B cell (primary cell): ENCODE measurements at regions not wholly inside any gene's neighbourhood (a gene's known extent, or its start where the extent isn't known, plus 50 kb on each side); places are given as distances from the start of the nearest gene placed in this dataset.

Experiments
- ATAC-seq: fragments of 200-7000 bp; cut with Tn5 transposase; one replicate; pipeline ENCODE4 v1.10.0; 2021; ENCODE audit warnings: low read depth, mild to moderate bottlenecking, moderate number of reproducible peaks, moderate library complexity
- CTCF ChIA-PET: fragments of 350-600 bp; sonication (Branson Sonifier 250); formaldehyde crosslinking; loops from one replicate; lab custom pipeline; 2021; ENCODE audit warnings: antibody characterized with exemption, inconsistent platforms; lab: Charles Lee
- POLR2A ChIA-PET: fragments of 350-600 bp; sonication (Branson Sonifier 250); formaldehyde crosslinking; loops from one replicate; lab custom pipeline; 2021; ENCODE audit warnings: antibody characterized with exemption; lab: Charles Lee
- DNase-seq: peaks from one replicate; pipeline ENCODE4 v3.0.0; 2013
- H2AFZ ChIP-seq: 2 replicates; pipeline ENCODE4 v1.6.1; 2012; ENCODE audit warnings: mild to moderate bottlenecking, low read depth, low read length; ENCODE audit not compliant: insufficient read depth, poor library complexity, severe bottlenecking
- H3K27ac ChIP-seq, 2 donors: 1 replicate in 1 of 2; 2 replicates in 1 of 2; pipeline ENCODE4 v1.5.1; 2012 to 2013; ENCODE audit warnings: low read length in 2 of 2, mild to moderate bottlenecking in 2 of 2, moderate library complexity in 1 of 2
- H3K27me3 ChIP-seq, 4 experiments: fragments of 200-600 bp in 1 of 4; sonication (generic) in 1 of 4; replicated peaks in 1 of 4; 1 replicate in 2 of 4; 2 replicates in 2 of 4; pipeline versions ENCODE4 v1.6.1 to v1.7.0; 2013 to 2016; ENCODE audit warnings: low read length in 3 of 4, mild to moderate bottlenecking in 2 of 4, mixed read lengths in 1 of 4, moderate library complexity in 1 of 4; ENCODE audit not compliant: insufficient read depth in 4 of 4, control insufficient read depth in 3 of 4; ENCODE audit errors: control extremely low read depth in 1 of 4
- H3K36me3 ChIP-seq, 2 experiments: replicated peaks in 1 of 2; 1 replicate in 1 of 2; 2 replicates in 1 of 2; pipeline versions ENCODE4 v1.6.1 to v1.7.1; 2013; ENCODE audit warnings: low read length in 1 of 2; ENCODE audit not compliant: insufficient read depth in 2 of 2, control insufficient read depth in 1 of 2; ENCODE audit errors: control extremely low read depth in 1 of 2, extremely low read depth in 1 of 2
- H3K4me1 ChIP-seq, 2 donors: fragments of 200-600 bp in 1 of 2; sonication (generic) in 1 of 2; 1 replicate in 1 of 2; 2 replicates in 1 of 2; pipeline versions ENCODE4 v1.5.1 to v1.6.1; 2013 to 2017; ENCODE audit warnings: low read length in 2 of 2; ENCODE audit not compliant: control insufficient read depth in 2 of 2, insufficient read depth in 2 of 2
- H3K4me2 ChIP-seq: replicated peaks from 2 replicates; pipeline ENCODE3; 2012; ENCODE audit warnings: mild to moderate bottlenecking, low read depth, low read length; ENCODE audit not compliant: poor library complexity, severe bottlenecking
- H3K4me3 ChIP-seq, 5 experiments: fragments of 200-600 bp in 1 of 5; sonication (generic) in 1 of 5; 1 replicate in 3 of 5; 2 replicates in 2 of 5; pipeline versions ENCODE4 v1.5.1 to v1.7.0; 2011 to 2016; ENCODE audit warnings: low read length in 4 of 5, mild to moderate bottlenecking in 4 of 5, low read depth in 2 of 5, control low read depth in 1 of 5, moderate library complexity in 1 of 5; ENCODE audit not compliant: insufficient read depth in 1 of 5; ENCODE audit errors: control extremely low read depth in 1 of 5, extremely low read depth in 1 of 5
- H3K79me2 ChIP-seq: fragments of 200-600 bp; sonication (generic); one replicate; pipeline ENCODE4 v1.6.0; 2016; ENCODE audit warnings: low read length; ENCODE audit not compliant: control insufficient read depth, insufficient read depth
- H3K9ac ChIP-seq: fragments of 200-600 bp; sonication (generic); 2 replicates; pipeline ENCODE4 v1.6.1; 2017; ENCODE audit warnings: mild to moderate bottlenecking, low read length, moderate library complexity
- H3K9me3 ChIP-seq, 3 donors: one replicate each; pipeline versions ENCODE4 v1.6.1 to v1.7.1; 2013; ENCODE audit warnings: low read length in 2 of 3; ENCODE audit not compliant: control insufficient read depth in 2 of 3, insufficient read depth in 1 of 3; ENCODE audit errors: control extremely low read depth in 1 of 3
- H4K20me1 ChIP-seq: 2 replicates; pipeline ENCODE4 v1.6.0; 2012; ENCODE audit warnings: mild to moderate bottlenecking, low read length; ENCODE audit not compliant: insufficient read depth, control insufficient read depth, poor library complexity, severe bottlenecking
- H3K27ac Mint-ChIP-seq: one replicate; pipeline ENCODE4 v1.8.0; 2021; ENCODE audit warnings: mixed read lengths
- H3K27me3 Mint-ChIP-seq: one replicate; pipeline ENCODE4 v1.8.0; 2021; ENCODE audit warnings: mixed read lengths
- H3K4me1 Mint-ChIP-seq: one replicate; pipeline ENCODE4 v1.8.0; 2021; ENCODE audit warnings: mixed read lengths
- H3K4me3 Mint-ChIP-seq: one replicate; pipeline ENCODE4 v1.8.0; 2021; ENCODE audit warnings: mixed read lengths
- H3K9me3 Mint-ChIP-seq: one replicate; pipeline ENCODE4 v1.8.0; 2022; ENCODE audit warnings: mixed read lengths; ENCODE audit not compliant: insufficient read depth
- EZH2 ChIP-seq: IDR thresholded peaks from 2 replicates; pipeline ENCODE4 v1.6.1; 2012; ENCODE audit warnings: borderline replicate concordance, low read depth, mild to moderate bottlenecking, moderate library complexity, low read length; ENCODE audit not compliant: insufficient read depth, poor library complexity, severe bottlenecking
- WGBS: methylation state at CpG from one replicate; pipeline ENCODE4 v1.1.5; 2013; ENCODE audit warnings: missing lambda C conversion rate; ENCODE audit not compliant: insufficient coverage; 5-methylcytosine and 5-hydroxymethylcytosine counted together
- intact Hi-C: fragments of 100-400 bp; cut with micrococcal nuclease; formaldehyde crosslinking; loops from one replicate; pipeline ENCODE4 v1.10.0; 2022
- TF ChIP-seq, protein P1 (sequence below): fragments of 200-600 bp; IDR thresholded peaks from one replicate; pipeline ENCODE4 v1.8.0; 2022; ENCODE audit warnings: antibody characterized with exemption, mild to moderate bottlenecking

DNA sequence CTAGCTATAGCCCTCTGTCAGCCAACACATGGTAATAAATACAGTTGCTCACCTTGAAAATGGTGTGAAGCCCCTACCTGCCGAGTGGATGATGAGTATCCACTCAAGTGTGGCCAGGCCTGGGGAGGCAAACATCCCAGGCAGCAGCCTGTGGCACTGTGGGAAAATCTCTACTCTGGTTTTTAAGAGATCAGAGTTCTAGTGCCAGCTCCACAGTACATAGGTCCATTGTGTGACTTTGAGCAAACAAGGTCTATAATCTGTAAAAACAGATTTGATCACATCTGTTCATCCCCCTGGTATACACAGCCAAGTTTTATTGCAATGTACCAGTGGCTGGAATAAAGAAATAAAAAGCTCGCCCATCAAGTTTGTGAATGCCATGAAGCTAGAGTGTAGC is 82.7 kb upstream of the ARMC2 start:
- H4K20me1 ChIP-seq, result no peaks in the 10 kb centered on the region
- no peaks in the 10 kb centered on the region for H3K79me2 ChIP-seq
- DNase-seq (no peak), ATAC-seq (no peak)
- TF ChIP-seq EZH2, result no peak
- TF ChIP-seq, protein P1, sequence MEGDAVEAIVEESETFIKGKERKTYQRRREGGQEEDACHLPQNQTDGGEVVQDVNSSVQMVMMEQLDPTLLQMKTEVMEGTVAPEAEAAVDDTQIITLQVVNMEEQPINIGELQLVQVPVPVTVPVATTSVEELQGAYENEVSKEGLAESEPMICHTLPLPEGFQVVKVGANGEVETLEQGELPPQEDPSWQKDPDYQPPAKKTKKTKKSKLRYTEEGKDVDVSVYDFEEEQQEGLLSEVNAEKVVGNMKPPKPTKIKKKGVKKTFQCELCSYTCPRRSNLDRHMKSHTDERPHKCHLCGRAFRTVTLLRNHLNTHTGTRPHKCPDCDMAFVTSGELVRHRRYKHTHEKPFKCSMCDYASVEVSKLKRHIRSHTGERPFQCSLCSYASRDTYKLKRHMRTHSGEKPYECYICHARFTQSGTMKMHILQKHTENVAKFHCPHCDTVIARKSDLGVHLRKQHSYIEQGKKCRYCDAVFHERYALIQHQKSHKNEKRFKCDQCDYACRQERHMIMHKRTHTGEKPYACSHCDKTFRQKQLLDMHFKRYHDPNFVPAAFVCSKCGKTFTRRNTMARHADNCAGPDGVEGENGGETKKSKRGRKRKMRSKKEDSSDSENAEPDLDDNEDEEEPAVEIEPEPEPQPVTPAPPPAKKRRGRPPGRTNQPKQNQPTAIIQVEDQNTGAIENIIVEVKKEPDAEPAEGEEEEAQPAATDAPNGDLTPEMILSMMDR, result no peak
- peaks cover 0 to 7% of the 10 kb centered on the region in 2 donors for H3K4me1 ChIP-seq
- WGBS, result 94% methylated on average over 2 of the region's 2 CpGs
- no peak overlapping the region for H3K4me2 ChIP-seq
- POLR2A ChIA-PET, result no interaction called here
- Mint-ChIP-seq H3K9me3 (no peaks in the 10 kb centered on the region), H3K27ac (no peak overlapping the region), H3K4me1 (peaks cover 9% of the 10 kb centered on the region), H3K27me3 (peaks cover 6% of the 10 kb centered on the region), H3K4me3 (no peak overlapping the region)
- H3K4me3 ChIP-seq, result no peak overlapping the region
- H3K9ac ChIP-seq, result no peak overlapping the region
- intact Hi-C loops, result no loop called here
- H3K27ac ChIP-seq, result no peak overlapping the region
- H3K9me3 ChIP-seq, result no peaks in the 10 kb centered on the region
- H3K27me3 ChIP-seq, result no peaks in the 10 kb centered on the region
- no peak overlapping the region for H2AFZ ChIP-seq
- no peaks in the 10 kb centered on the region for H3K36me3 ChIP-seq
- CTCF ChIA-PET, result interaction anchor here (0.6 kb wide), 1 partner anchor 825 kb away, joined by 3 read pairs; no protein-coding TSS in a partner anchor

DNA sequence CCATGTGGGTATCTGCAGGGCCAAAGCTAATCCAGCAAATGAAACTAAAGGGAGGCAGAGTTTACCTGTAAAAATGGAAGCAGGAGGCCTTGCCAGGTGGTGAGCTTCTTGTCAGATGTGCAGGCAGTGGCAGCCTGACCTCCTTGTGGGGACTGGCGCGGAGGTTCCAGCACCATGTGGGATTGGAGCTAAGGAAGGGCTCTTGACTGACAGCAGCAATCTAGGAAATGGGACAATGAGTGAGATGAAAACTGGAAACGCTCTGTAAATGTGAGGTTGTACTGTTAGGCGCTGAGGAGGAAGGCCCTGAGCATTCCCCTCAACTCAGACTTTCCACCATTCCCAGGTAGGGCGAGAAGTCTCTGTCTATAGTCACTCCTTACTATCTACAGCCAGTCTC is 81.8 kb upstream of the ARMC2 start:
- no peak for ATAC-seq
- intact Hi-C loops, result no loop called here
- no peak for DNase-seq
- H3K4me3 ChIP-seq, result no peak overlapping the region
- no peaks in the 10 kb centered on the region for H3K27me3 ChIP-seq
- Mint-ChIP-seq H3K9me3 (no peaks in the 10 kb centered on the region), H3K4me3 (no peak overlapping the region), H3K27ac (no peak overlapping the region), H3K4me1 (peaks cover 9% of the 10 kb centered on the region), H3K27me3 (peaks cover 7% of the 10 kb centered on the region)
- H3K4me2 ChIP-seq, result no peak overlapping the region
- ChIA-PET POLR2A (no interaction called here), CTCF (no interaction called here)
- H4K20me1 ChIP-seq, result no peaks in the 10 kb centered on the region
- no peak for TF ChIP-seq EZH2
- H3K36me3 ChIP-seq, result no peaks in the 10 kb centered on the region
- no peak overlapping the region for H3K27ac ChIP-seq
- peaks cover 0 to 7% of the 10 kb centered on the region in 2 donors for H3K4me1 ChIP-seq
- no peak overlapping the region for H3K9ac ChIP-seq
- H2AFZ ChIP-seq, result no peak overlapping the region
- no peaks in the 10 kb centered on the region for H3K79me2 ChIP-seq
- H3K9me3 ChIP-seq, result no peaks in the 10 kb centered on the region
- 100% methylated on average over 2 of the region's 5 CpGs for WGBS
